Panc1 (cell line): ENCODE measurements at regions not wholly inside any gene's neighbourhood (a gene's known extent, or its start where the extent isn't known, plus 50 kb on each side); places are given as distances from the start of the nearest gene placed in this dataset.

Source experiments
- ATAC-seq: fragments of 200-7000 bp; cut with Tn5 transposase; 2 replicates; pipeline ENCODE4 v1.9.1; 2020; ENCODE audit warnings: mild to moderate bottlenecking, moderate library complexity
- BruUV-seq: library from RNA; stranded (reverse); fragments of 400-500 nt; replicated peaks from 2 replicates; lab custom pipeline; 2021; lab: Mats Ljungman, UMichigan
- CTCF ChIA-PET: fragments of 300-600 bp; sonication (Branson Sonifier 250); formaldehyde crosslinking; loops from one replicate; lab custom pipeline; 2022; ENCODE audit warnings: antibody characterized with exemption; lab: Charles Lee
- POLR2A ChIA-PET: fragments of 300-600 bp; sonication (Branson Sonifier 250); formaldehyde crosslinking; loops from one replicate; lab custom pipeline; 2022; ENCODE audit warnings: antibody characterized with exemption; lab: Charles Lee
- DNase-seq: peaks from one replicate; pipeline ENCODE4 v3.0.0-alpha.2; 2010; ENCODE audit warnings: low read depth, low spot score
- H3K27ac ChIP-seq: 2 replicates; pipeline ENCODE4 v1.5.1; 2011; ENCODE audit warnings: mild to moderate bottlenecking, low read length, inconsistent platforms
- H3K27me3 ChIP-seq: fragments of 200-500 bp; sonication (Bioruptor generic); 2 replicates; pipeline ENCODE4 v1.6.0; 2014; ENCODE audit warnings: low read length, inconsistent platforms; ENCODE audit not compliant: control insufficient read depth, insufficient read depth
- H3K36me3 ChIP-seq: fragments of 200-500 bp; sonication (Bioruptor generic); 2 replicates; pipeline ENCODE4 v1.5.1; 2014; ENCODE audit warnings: inconsistent platforms, mild to moderate bottlenecking, low read length, moderate library complexity; ENCODE audit not compliant: control insufficient read depth, insufficient read depth
- H3K4me1 ChIP-seq: 2 replicates; pipeline ENCODE4 v1.5.1; 2011; ENCODE audit warnings: inconsistent platforms, mild to moderate bottlenecking, low read length, moderate library complexity; ENCODE audit not compliant: control insufficient read depth, insufficient read depth
- H3K4me3 ChIP-seq, 2 experiments: 2 replicates each; pipeline ENCODE4 v1.5.1; 2011 to 2012; ENCODE audit warnings: low read depth in 2 of 2, low read length in 2 of 2, mild to moderate bottlenecking in 2 of 2, inconsistent platforms in 1 of 2, moderate library complexity in 1 of 2
- H3K9me3 ChIP-seq: fragments of 200-500 bp; sonication (Bioruptor generic); 2 replicates; pipeline ENCODE4 v1.5.1; 2014; ENCODE audit warnings: low read depth, mild to moderate bottlenecking, inconsistent platforms, low read length, moderate library complexity; ENCODE audit not compliant: control insufficient read depth, insufficient read depth
- POLR2AphosphoS5 ChIP-seq: IDR thresholded peaks from 2 replicates; pipeline ENCODE4 v1.6.1; 2012; ENCODE audit warnings: mild to moderate bottlenecking, low read depth, low read length, moderate library complexity
- SIN3A ChIP-seq: IDR thresholded peaks from 2 replicates; pipeline ENCODE4 v1.6.1; 2012; ENCODE audit warnings: low read depth, mild to moderate bottlenecking, low read length, moderate library complexity, borderline replicate concordance; ENCODE audit not compliant: insufficient read depth
- TCF7L2 ChIP-seq: IDR thresholded peaks from 2 replicates; pipeline ENCODE4 v1.6.1; 2011; ENCODE audit warnings: mild to moderate bottlenecking, low read depth, low read length, inconsistent platforms
- in situ Hi-C: cut with HindIII; loops from 2 replicates; pipeline ENCODE4 v1.10.0; 2016; ENCODE audit warnings: low sequenced_read_pairs, low pct_unique_long_range_greater_than_20kb
- intact Hi-C: fragments of 100-400 bp; cut with micrococcal nuclease; formaldehyde crosslinking; loops from one replicate; pipeline ENCODE4 v1.10.0; 2022; ENCODE audit not compliant: unreplicated experiment
- TF ChIP-seq, protein P1 (sequence below), 2 experiments: IDR thresholded peaks; 2 replicates each; pipeline ENCODE4 v1.6.1; 2011 to 2012; ENCODE audit warnings: low read depth in 2 of 2, control low read depth in 1 of 2, low read length in 1 of 2, mild to moderate bottlenecking in 1 of 2, moderate library complexity in 1 of 2; ENCODE audit not compliant: insufficient read depth in 1 of 2
- TF ChIP-seq, protein P2 (sequence below): fragments of 450-650 bp; IDR thresholded peaks from 2 replicates; pipeline ENCODE4 v1.5.1; 2017; ENCODE audit warnings: mild to moderate bottlenecking

GRCh38 chr7:79668292-79668691, 214.8 kb upstream of the MAGI2 start:
- ATAC-seq (no peak), DNase-seq (no peak)
- ChIA-PET CTCF (no interaction called here), POLR2A (no interaction called here)
- no peak overlapping the region for H3K27ac ChIP-seq
- TF ChIP-seq, protein P1, sequence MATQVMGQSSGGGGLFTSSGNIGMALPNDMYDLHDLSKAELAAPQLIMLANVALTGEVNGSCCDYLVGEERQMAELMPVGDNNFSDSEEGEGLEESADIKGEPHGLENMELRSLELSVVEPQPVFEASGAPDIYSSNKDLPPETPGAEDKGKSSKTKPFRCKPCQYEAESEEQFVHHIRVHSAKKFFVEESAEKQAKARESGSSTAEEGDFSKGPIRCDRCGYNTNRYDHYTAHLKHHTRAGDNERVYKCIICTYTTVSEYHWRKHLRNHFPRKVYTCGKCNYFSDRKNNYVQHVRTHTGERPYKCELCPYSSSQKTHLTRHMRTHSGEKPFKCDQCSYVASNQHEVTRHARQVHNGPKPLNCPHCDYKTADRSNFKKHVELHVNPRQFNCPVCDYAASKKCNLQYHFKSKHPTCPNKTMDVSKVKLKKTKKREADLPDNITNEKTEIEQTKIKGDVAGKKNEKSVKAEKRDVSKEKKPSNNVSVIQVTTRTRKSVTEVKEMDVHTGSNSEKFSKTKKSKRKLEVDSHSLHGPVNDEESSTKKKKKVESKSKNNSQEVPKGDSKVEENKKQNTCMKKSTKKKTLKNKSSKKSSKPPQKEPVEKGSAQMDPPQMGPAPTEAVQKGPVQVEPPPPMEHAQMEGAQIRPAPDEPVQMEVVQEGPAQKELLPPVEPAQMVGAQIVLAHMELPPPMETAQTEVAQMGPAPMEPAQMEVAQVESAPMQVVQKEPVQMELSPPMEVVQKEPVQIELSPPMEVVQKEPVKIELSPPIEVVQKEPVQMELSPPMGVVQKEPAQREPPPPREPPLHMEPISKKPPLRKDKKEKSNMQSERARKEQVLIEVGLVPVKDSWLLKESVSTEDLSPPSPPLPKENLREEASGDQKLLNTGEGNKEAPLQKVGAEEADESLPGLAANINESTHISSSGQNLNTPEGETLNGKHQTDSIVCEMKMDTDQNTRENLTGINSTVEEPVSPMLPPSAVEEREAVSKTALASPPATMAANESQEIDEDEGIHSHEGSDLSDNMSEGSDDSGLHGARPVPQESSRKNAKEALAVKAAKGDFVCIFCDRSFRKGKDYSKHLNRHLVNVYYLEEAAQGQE (IDR thresholded peaks at IDR 0.05; ENCODE audit: insufficient read depth in 1 of 2, low read depth in 2 of 2, low read length in 1 of 2), result no peak
- TF ChIP-seq TCF7L2 (no peak), SIN3A (no peak), POLR2AphosphoS5 (no peak)
- TF ChIP-seq, protein P2, sequence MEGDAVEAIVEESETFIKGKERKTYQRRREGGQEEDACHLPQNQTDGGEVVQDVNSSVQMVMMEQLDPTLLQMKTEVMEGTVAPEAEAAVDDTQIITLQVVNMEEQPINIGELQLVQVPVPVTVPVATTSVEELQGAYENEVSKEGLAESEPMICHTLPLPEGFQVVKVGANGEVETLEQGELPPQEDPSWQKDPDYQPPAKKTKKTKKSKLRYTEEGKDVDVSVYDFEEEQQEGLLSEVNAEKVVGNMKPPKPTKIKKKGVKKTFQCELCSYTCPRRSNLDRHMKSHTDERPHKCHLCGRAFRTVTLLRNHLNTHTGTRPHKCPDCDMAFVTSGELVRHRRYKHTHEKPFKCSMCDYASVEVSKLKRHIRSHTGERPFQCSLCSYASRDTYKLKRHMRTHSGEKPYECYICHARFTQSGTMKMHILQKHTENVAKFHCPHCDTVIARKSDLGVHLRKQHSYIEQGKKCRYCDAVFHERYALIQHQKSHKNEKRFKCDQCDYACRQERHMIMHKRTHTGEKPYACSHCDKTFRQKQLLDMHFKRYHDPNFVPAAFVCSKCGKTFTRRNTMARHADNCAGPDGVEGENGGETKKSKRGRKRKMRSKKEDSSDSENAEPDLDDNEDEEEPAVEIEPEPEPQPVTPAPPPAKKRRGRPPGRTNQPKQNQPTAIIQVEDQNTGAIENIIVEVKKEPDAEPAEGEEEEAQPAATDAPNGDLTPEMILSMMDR, result no peak
- H3K4me1 ChIP-seq, result no peaks in the 10 kb centered on the region
- no TSS peak for BruUV-seq
- no peaks in the 10 kb centered on the region for H3K36me3 ChIP-seq
- H3K27me3 ChIP-seq, result no peaks in the 10 kb centered on the region
- H3K4me3 ChIP-seq, result no peak overlapping the region
- in situ Hi-C loops, result no loop called here
- H3K9me3 ChIP-seq, result no peaks in the 10 kb centered on the region
- intact Hi-C loops, result no loop called here

DNA sequence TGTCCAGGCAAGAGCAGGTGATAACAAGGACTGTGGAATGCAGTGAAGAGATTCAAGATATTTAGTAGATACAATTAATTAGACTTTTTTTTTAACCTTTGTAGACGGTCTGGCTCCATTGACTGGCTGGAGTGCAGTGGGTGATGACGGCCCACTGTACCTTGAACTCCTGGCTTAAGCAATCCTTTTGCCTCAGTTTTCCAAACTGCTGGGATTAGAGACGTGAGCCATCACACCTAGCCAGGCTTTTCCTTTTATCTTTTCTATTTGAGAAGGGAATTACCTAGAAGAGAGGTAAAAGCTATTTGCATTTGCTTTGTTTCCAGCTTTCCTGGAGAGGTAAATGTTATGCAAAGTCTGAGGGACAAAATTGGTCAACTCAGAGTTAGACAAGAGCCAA, 213.0 kb upstream of the MAGI2 start:
- ChIA-PET CTCF (no interaction called here), POLR2A (no interaction called here)
- DNase-seq (no peak), ATAC-seq (no peak)
- Histone ChIP-seq H3K27ac (no peak overlapping the region), H3K27me3 (no peaks in the 10 kb centered on the region), H3K9me3 (no peaks in the 10 kb centered on the region), H3K4me1 (no peaks in the 10 kb centered on the region), H3K4me3 (no peak overlapping the region), H3K36me3 (no peaks in the 10 kb centered on the region)
- no peak for TF ChIP-seq TCF7L2
- TF ChIP-seq, protein P1 (IDR thresholded peaks at IDR 0.05; ENCODE audit: insufficient read depth in 1 of 2, low read depth in 2 of 2, low read length in 1 of 2), result no peak
- TF ChIP-seq POLR2AphosphoS5, result no peak
- no peak for TF ChIP-seq SIN3A
- TF ChIP-seq, protein P2, result no peak
- no TSS peak for BruUV-seq
- in situ Hi-C loops, result no loop called here
- intact Hi-C loops, result no loop called here
